Sigmoid colon (tissue), 4 donors: ENCODE measurements at regions not wholly inside any gene's neighbourhood (a gene's known extent, or its start where the extent isn't known, plus 50 kb on each side); places are given as distances from the start of the nearest gene placed in this dataset.

ENCODE experiments used
- CTCF ChIP-seq, 4 experiments: fragments of 450-650 bp in 3 of 4; fragments of 200-600 bp in 1 of 4; IDR thresholded peaks; one replicate each; pipeline ENCODE4 v1.5.1; 2016 to 2019; ENCODE audit warnings: antibody characterized with exemption in 4 of 4, mild to moderate bottlenecking in 3 of 4, moderate library complexity in 2 of 4
- EP300 ChIP-seq, 4 donors: sonication (generic); formaldehyde crosslinking; IDR thresholded peaks; one replicate each; pipeline ENCODE4 v1.6.1; 2017; ENCODE audit warnings: antibody characterized with exemption in 4 of 4
- POLR2A ChIP-seq, 2 donors: fragments of 450-650 bp; IDR thresholded peaks; one replicate each; pipeline ENCODE4 v1.6.1; 2016; ENCODE audit warnings: antibody characterized with exemption in 2 of 2, mild to moderate bottlenecking in 2 of 2, moderate library complexity in 2 of 2
- POLR2AphosphoS5 ChIP-seq, 4 donors: sonication (generic); formaldehyde crosslinking; IDR thresholded peaks; one replicate each; pipeline ENCODE4 v1.6.1; 2017; ENCODE audit warnings: antibody characterized with exemption in 4 of 4

- no peak for TF ChIP-seq CTCF (IDR thresholded peaks at IDR 0.05)
- TF ChIP-seq EP300 (IDR thresholded peaks at IDR 0.05) = no peak
- TF ChIP-seq POLR2A (IDR thresholded peaks at IDR 0.05) = no peak
- TF ChIP-seq POLR2AphosphoS5 (IDR thresholded peaks at IDR 0.05) = no peak
Measured at GRCh38 chr7:131665021-131665420, 108.6 kb upstream of the PODXL start.
